ENCODE measurements at regions not wholly inside any gene's neighbourhood (a gene's known extent, or its start where the extent isn't known, plus 50 kb on each side); places are given as distances from the start of the nearest gene placed in this dataset.
"Not testable (repeated sequence)": the region's sequence is repeated elsewhere in the genome, so short reads cannot be mapped to it uniquely, and the experiment has no call there.

GRCh38 chr5:108451269-108451668 lies 69.4 kb upstream of the FBXL17 start:
- peaks cover 7% of the 10 kb centered on the region for H3K27me3 Mint-ChIP-seq
- no peak for DNase-seq
- no peak overlapping the region for H3K4me3 Mint-ChIP-seq
- H3K4me1 Mint-ChIP-seq (ENCODE audit: low read depth): no peaks in the 10 kb centered on the region
- intact Hi-C loops (cut with micrococcal nuclease): no loop called here
- ChIA-PET POLR2A (no interaction called here), CTCF (interaction anchor here (1.7 kb wide), 1 partner anchor 190 kb away, joined by 5 read pairs; no protein-coding TSS in a partner anchor)
- no peak overlapping the region for H3K27ac Mint-ChIP-seq
- H3K9me3 Mint-ChIP-seq: peaks cover 27% of the 10 kb centered on the region
- H3K36me3 Mint-ChIP-seq: peaks cover 2% of the 10 kb centered on the region

DNA sequence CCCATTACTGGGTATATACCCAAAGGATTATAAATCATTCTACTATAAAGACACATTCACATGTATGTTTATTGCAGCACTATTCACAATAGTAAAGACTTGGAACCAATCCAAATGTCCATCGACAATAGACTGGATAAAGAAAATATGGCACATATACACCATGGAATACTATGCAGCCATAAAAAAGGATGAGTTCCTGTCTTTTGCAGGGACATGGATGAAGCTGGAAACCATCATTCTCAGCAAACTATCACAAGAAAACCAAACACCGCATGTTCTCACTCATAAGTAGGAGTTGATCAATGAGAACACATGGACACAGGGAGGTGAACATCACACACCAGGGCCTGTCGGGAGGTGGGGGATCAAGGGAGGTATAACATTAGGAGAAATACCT lies 62.2 kb upstream of the FBXL17 start:
- H3K36me3 Mint-ChIP-seq; POLR2A ChIA-PET; H3K4me1 Mint-ChIP-seq (ENCODE audit: low read depth); CTCF ChIA-PET; H3K9me3 Mint-ChIP-seq; H3K27ac Mint-ChIP-seq; DNase-seq; intact Hi-C loops (cut with micrococcal nuclease); H3K4me3 Mint-ChIP-seq; H3K27me3 Mint-ChIP-seq: not testable (repeated sequence)

- H3K9me3 Mint-ChIP-seq; H3K27ac Mint-ChIP-seq; POLR2A ChIA-PET; H3K4me1 Mint-ChIP-seq (ENCODE audit: low read depth); intact Hi-C loops (cut with micrococcal nuclease); DNase-seq; H3K36me3 Mint-ChIP-seq; H3K4me3 Mint-ChIP-seq; H3K27me3 Mint-ChIP-seq: not testable (repeated sequence)
- CTCF ChIA-PET: interaction anchor here (0.6 kb wide), 1 partner anchor 707 kb away, joined by 4 read pairs; no protein-coding TSS in a partner anchor
Measured at GRCh38 chr5:108442063-108442651, 60.3 kb upstream of the FBXL17 start.

DNA sequence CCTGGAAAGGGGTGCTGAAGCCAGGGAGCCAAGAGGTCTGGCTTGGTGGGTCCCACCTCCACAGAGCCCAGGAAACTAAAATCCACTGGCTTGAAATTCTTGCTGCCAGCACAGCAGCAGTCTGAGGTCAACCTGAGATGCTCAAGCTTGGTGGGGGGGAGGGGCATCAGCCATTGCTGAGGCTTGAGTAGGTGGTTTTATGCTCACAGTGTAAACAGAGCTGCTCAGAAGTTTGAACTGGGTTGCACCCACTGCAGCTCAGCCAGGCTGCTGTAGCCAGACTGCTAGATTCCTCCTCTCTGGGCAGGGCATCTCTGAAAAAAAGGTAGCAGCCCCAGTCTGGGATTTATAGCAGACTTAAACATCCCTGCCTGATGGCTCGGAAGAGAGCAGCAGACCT lies 55.5 kb upstream of the FBXL17 start:
- CTCF ChIA-PET: no interaction called here
- POLR2A ChIA-PET: no interaction called here
- Mint-ChIP-seq H3K4me1 (ENCODE audit: low read depth) (no peaks in the 10 kb centered on the region), H3K27me3 (peaks cover 3% of the 10 kb centered on the region), H3K4me3 (no peak overlapping the region), H3K36me3 (no peaks in the 10 kb centered on the region), H3K27ac (no peak overlapping the region), H3K9me3 (no peaks in the 10 kb centered on the region)
- DNase-seq: no peak
- intact Hi-C loops (cut with micrococcal nuclease): no loop called here

- H3K36me3 Mint-ChIP-seq: no peaks in the 10 kb centered on the region
- no peaks in the 10 kb centered on the region for H3K9me3 Mint-ChIP-seq
- peaks cover 3% of the 10 kb centered on the region for H3K27me3 Mint-ChIP-seq
- no peak overlapping the region for H3K4me3 Mint-ChIP-seq
- POLR2A ChIA-PET: no interaction called here
- CTCF ChIA-PET: no interaction called here
- no peak for DNase-seq
- H3K4me1 Mint-ChIP-seq (ENCODE audit: low read depth): no peaks in the 10 kb centered on the region
- H3K27ac Mint-ChIP-seq: no peak overlapping the region
- intact Hi-C loops (cut with micrococcal nuclease): no loop called here
Measured at GRCh38 chr5:108436696-108437095, 54.8 kb upstream of the FBXL17 start.

DNA sequence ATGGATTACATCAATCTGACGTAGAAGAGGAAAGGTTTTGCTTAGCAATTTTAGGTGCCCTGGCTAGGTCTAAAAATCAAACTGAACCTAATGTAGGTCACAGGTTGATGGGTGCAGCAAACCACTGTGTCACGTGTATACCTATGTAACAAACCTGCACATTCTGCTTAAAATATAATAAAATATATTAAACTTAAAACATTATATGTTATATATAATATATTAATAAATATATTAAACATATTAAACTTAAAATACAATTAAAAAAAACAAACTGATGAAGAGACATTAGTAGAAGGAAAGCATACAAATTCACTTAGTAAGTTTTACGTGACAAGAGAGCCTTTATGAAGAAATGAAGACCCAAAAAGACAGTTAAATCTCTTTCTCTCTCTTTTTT lies 51.7 kb upstream of the FBXL17 start:
- DNase-seq: no peak
- CTCF ChIA-PET: no interaction called here
- no peaks in the 10 kb centered on the region for H3K9me3 Mint-ChIP-seq
- H3K27me3 Mint-ChIP-seq: peaks cover 10% of the 10 kb centered on the region
- POLR2A ChIA-PET: no interaction called here
- intact Hi-C loops (cut with micrococcal nuclease): no loop called here
- H3K27ac Mint-ChIP-seq: no peak overlapping the region
- H3K4me3 Mint-ChIP-seq: no peak overlapping the region
- no peaks in the 10 kb centered on the region for H3K36me3 Mint-ChIP-seq
- H3K4me1 Mint-ChIP-seq (ENCODE audit: low read depth): no peaks in the 10 kb centered on the region

DNA sequence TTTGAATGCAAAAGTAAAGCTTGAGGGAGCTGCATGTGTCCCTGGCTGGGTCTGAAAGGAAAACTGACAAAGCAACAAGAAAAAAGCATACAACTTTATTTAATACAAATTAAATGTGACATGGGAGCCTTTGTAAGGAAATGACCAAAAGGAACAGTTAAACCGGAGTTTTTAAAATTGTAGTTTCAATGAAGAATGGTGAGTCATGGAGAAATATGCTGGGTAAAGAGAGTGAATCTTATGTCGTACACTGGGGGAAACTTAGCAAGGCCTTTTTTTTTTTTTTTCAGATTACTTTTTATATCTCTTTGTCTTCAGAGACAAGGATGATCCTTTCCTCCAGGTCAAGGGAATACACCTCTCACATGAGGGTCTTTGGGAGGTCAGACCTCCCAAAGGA lies 50.1 kb upstream of the FBXL17 start:
- H3K36me3 Mint-ChIP-seq: no peaks in the 10 kb centered on the region
- DNase-seq: no peak
- no peak overlapping the region for H3K4me3 Mint-ChIP-seq
- no peak overlapping the region for H3K27ac Mint-ChIP-seq
- peaks cover 21% of the 10 kb centered on the region for H3K27me3 Mint-ChIP-seq
- ChIA-PET POLR2A (no interaction called here), CTCF (no interaction called here)
- intact Hi-C loops (cut with micrococcal nuclease): no loop called here
- no peaks in the 10 kb centered on the region for H3K9me3 Mint-ChIP-seq
- no peaks in the 10 kb centered on the region for H3K4me1 Mint-ChIP-seq (ENCODE audit: low read depth)
